ENCODE measurements at regions not wholly inside any gene's neighbourhood (a gene's known extent, or its start where the extent isn't known, plus 50 kb on each side); places are given as distances from the start of the nearest gene placed in this dataset.

GRCh38 chr16:9351841-9352434 lies 260.5 kb downstream of the HAPSTR1 start:
- peak in 1 of 2 donors; percentile 30 for ATAC-seq
- intact Hi-C loops (cut with DNase I), result no loop called here
- DNase-seq, result no peak

GRCh38 chr16:9357829-9358228 lies 266.4 kb downstream of the HAPSTR1 start:
- DNase-seq, result no peak
- intact Hi-C loops (cut with DNase I), result no loop called here
- ATAC-seq, result no peak

DNA sequence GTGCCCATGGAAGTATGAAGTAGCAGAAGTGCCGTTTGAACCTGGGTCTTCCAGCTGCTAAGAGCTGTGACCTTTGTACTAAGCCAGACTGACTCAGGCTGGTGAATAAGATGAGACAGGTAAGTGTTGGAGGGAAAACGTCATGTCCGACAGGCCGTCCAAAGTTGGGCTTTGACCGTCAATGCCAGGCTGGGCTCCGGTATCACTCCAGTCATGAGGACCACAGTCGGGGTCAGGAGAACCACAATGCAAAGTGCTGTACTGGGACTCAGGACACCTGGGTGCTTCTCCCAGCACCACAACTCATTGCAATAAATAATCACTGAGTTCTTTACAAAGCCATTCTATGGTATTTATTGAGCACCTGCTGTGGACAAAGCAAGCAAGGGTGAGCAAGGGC lies 268.6 kb downstream of the HAPSTR1 start:
- intact Hi-C loops (cut with DNase I), result no loop called here
- no peak for ATAC-seq

DNA sequence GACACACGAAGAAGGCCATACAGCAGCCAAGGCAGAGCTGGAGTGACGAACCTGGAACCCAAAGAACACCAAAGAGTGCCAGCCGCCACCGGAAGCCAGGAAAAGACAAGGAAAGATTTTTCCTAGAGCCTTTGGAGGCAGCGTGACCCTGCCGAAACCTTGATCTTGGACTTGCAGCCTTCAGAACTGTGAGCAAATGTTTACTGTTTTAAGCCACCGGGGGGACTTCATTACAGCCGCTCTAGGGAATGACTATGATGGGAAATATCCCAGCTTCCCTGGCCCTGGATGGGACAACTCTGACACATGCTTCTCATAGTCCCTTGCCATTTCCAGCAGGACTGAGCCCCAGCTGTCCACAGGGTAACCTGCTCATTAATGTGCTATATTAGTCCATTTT lies 270.6 kb downstream of the HAPSTR1 start:
- intact Hi-C loops (cut with DNase I), result no loop called here
- no peak for DNase-seq
- ATAC-seq, result no peak

More for the DNA sequence above, 268.6 kb downstream of the HAPSTR1 start:
- no peak for DNase-seq

- intact Hi-C loops (cut with DNase I), result no loop called here
- ATAC-seq (no peak), DNase-seq (no peak)
Measured at GRCh38 chr16:9362604-9363003, 271.2 kb downstream of the HAPSTR1 start.

GRCh38 chr16:9363520-9363919 lies 272.1 kb downstream of the HAPSTR1 start:
- DNase-seq (no peak), ATAC-seq (no peak)
- intact Hi-C loops (cut with DNase I), result no loop called here

- intact Hi-C loops (cut with DNase I), result no loop called here
- no peak for DNase-seq
- ATAC-seq, result no peak
Measured at GRCh38 chr16:9364721-9365369, 273.4 kb downstream of the HAPSTR1 start.

DNA sequence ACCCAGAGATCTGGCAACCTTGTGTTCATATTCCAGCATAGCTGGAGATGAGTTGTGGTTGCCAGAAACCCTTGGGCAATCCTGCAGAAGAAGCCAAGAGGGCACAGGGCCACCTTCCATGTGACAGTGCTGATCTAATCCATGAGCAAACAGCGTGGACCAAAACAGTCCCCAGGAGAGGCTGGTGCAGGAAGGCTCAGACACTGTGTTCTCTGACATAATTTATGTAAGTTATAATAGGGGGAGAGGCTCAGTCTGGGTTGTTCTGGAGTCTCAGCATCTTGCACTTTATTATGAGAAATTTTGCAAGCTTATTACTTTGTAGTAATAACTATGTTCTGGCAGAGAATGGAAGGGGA lies 273.9 kb downstream of the HAPSTR1 start:
- intact Hi-C loops (cut with DNase I), result no loop called here
- DNase-seq, result peak; percentile 78
- peak; percentile 89 to 97 for ATAC-seq

GRCh38 chr16:9366048-9366969 lies 274.9 kb downstream of the HAPSTR1 start:
- intact Hi-C loops (cut with DNase I), result no loop called here
- no peak for DNase-seq
- no peak for ATAC-seq

DNA sequence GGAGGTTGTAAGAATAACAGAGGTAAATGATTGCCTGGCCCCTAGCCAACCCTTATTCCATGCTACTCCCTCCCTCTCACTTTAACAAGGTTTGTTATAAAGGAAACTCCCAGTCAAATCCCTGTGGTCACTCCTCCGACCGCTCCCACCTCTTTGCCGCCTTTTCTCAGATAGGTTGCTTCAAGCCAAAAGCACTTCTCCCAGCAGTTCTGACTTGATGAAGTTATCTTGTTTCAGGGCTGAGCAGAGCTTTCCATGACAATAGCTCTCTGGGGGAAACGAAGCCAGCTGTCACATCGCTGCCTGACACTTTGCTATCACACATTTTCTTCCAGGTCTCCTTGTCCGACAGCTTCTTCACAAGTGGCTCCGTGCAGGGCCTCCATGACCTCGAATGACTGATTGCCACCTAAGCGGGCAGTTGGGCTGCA lies 278.6 kb downstream of the HAPSTR1 start:
- ATAC-seq, result peak; percentile 64 to 79
- DNase-seq, result peak; percentile 64
- intact Hi-C loops (cut with DNase I), result loop anchor here in 1 of 2 donors (2.0 kb wide), 1 partner anchor 53 kb away; no protein-coding TSS in a partner anchor

DNA sequence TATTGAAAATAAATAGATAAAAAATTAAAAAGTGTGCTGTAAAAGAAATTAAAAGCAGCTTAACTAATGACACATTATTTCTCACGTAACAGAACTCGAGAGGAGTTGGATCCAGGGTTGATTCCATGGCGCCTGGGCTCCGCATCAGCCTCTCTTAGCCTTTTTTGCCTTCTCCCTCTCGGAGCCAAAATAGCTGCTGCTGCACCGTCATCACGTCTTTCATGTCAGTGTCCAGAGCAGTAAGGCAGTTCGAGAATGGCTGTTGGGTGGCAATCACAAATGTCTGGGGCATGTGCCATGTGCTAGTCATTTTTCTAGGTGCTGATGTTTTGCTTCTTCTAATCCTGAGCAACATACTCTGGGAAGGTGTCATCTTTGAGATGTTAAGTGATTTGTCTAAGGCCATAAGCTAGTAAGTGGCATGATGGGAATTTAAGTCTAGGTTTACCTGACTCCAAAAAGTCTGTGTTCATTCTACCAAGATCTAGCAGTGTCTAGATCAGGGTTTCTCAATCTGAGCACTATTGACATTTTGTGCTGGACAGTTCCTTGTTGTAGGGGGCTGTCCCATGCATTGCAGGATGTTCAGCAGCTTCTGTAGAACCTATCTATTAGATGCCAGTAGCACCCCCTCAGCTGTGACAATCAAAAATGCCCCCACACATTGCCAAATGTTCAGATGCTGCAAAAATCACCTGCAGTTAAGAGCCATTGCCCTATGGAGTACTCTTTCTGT lies 280.4 kb downstream of the HAPSTR1 start:
- DNase-seq (no peak), ATAC-seq (no peak)
- intact Hi-C loops (cut with DNase I), result loop anchor here in 1 of 2 donors (2.0 kb wide), 1 partner anchor 51 kb away; no protein-coding TSS in a partner anchor

- intact Hi-C loops (cut with DNase I), result no loop called here
- peak in 1 of 2 donors; percentile 24 for ATAC-seq
Measured at GRCh38 chr16:9372934-9373890, 281.8 kb downstream of the HAPSTR1 start.

DNA sequence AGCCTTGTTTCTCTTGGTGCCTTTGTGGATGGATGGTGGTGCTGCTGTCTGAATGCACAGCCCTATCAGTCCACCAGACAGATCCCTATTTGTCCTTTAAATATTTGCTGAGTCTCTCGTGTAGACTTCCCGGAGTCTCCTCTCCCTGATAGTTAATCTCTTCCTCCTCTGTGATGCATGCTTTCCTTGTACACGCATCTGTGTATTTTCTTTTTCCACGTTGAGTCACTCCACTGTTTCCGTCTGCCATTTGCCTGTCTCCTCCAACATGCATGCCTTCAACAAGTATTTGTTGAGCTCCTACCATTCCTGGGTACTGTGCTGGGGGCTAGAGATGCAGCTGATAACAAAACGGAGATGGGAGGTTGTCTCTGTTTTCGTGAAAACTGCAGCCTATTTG lies 282.6 kb downstream of the HAPSTR1 start:
- no peak for DNase-seq
- ATAC-seq, result no peak
- intact Hi-C loops (cut with DNase I), result no loop called here

More at GRCh38 chr16:9372934-9373890, 281.8 kb downstream of the HAPSTR1 start:
- DNase-seq, result no peak

DNA sequence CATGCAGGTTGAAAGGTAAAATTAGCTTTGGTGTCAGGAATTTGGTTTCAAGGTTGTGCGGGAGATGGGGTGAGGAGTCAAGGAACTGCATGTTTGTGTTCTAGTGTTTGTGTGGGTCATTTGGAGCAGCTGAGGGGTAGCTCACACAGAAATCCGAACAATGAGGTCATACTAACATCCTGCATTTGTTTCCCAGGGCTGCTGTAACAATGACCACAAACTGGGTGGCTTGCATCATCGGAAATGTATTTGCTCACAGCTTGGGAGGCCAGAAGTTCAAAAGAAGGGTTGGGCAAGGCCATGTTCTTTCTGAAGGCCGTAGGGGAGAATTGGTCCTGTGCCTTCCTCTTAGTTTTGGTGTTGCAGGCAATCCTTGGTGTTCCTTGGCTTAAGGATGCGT lies 287.4 kb downstream of the HAPSTR1 start:
- DNase-seq (no peak), ATAC-seq (peak in 1 of 2 donors; percentile 14)
- intact Hi-C loops (cut with DNase I), result no loop called here

DNA sequence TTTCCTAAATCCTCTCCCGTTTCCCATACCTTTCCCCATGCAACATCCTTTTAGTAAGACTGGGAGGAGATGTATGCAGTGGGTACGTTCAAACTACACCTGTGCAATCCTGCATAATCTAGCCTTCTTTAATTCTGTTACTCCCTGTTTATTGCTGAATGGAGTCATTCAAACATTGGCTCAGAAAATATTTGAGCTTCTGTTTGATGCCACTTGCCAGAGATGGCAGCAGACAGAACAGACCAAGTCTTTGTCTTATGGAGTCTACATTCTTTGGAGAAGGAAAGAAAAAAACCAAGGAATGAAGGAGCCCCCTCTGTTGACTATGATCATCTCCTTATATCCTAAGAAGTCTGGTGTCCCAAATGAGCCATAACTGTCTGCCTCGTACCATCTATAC lies 288.8 kb downstream of the HAPSTR1 start:
- intact Hi-C loops (cut with DNase I), result no loop called here
- DNase-seq (no peak), ATAC-seq (no peak)

DNA sequence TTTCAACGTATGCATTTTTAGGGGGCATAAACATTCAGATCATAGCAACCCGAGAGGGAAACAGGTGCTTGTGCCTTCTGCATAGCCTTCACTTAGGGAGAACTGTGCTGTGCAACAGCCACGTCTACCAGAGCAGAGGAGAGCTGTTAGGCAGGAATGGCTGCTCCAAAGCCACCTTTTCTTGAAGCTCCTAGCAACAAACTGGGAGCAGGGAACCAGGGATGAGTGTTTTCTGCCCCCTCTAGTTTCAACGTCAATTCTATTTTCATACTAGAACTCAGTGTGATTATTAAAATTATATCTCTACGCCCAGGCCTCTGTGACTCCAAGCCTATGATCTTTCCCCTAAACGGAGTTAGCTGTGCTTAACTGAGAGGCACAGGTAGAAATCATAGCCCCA lies 290.0 kb downstream of the HAPSTR1 start:
- DNase-seq, result no peak
- intact Hi-C loops (cut with DNase I), result no loop called here
- ATAC-seq, result no peak

- DNase-seq (no peak), ATAC-seq (peak in 1 of 2 donors; percentile 42)
- intact Hi-C loops (cut with DNase I), result no loop called here
Measured at GRCh38 chr16:9381905-9382304, 290.5 kb downstream of the HAPSTR1 start.

GRCh38 chr16:9383281-9383680 lies 291.8 kb downstream of the HAPSTR1 start:
- DNase-seq, result no peak
- no peak for ATAC-seq
- intact Hi-C loops (cut with DNase I), result no loop called here
